ENCODE measurements at regions not wholly inside any gene's neighbourhood (a gene's known extent, or its start where the extent isn't known, plus 50 kb on each side); places are given as distances from the start of the nearest gene placed in this dataset.
"Not testable (repeated sequence)": the region's sequence is repeated elsewhere in the genome, so short reads cannot be mapped to it uniquely, and the experiment has no call there.

DNA sequence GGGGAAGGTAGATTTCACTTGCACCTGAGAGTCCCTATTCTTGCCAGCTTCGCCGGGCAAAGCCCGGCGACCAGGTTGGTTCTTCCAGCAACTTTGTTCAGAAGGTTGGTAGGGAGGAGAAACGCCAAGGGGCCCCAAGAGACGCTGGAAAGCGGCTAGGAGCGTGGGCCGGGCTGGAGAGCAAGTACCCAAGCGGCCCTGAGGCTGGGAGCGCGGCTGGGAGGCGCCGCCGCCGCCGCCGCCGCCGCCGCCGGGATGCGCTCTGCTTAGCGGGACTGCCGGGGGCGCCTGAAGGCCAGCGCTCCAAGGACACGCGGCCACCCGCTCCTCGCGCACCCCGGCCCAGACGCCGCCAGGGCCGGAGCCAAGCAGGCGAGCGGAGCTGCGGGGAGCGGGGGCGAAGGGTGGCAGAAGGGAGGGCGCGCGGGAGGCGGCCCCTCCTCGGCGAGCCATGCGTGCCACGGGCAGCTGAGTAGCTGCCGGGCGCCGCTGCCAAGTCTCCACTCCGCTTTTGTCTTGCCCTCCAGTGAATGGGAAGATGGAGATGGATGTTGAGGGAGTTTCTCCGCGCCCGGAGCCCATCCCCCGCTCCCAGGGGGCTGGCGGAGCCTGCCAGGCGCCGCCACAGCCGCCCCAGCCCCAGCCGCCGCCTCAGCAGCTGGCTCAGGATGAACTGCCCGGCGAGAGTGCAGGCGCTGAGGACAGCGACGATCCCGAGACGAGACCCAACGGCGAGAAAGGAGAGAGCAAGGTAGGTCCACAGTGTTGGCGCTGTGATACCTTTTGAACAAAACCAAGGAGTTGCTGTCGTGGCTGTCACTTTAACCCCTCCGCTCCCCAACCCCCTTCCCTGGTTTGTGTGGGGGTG lies 227.4 kb upstream of the AZI2 start:
- DNase-seq: peak; percentile 3

DNA sequence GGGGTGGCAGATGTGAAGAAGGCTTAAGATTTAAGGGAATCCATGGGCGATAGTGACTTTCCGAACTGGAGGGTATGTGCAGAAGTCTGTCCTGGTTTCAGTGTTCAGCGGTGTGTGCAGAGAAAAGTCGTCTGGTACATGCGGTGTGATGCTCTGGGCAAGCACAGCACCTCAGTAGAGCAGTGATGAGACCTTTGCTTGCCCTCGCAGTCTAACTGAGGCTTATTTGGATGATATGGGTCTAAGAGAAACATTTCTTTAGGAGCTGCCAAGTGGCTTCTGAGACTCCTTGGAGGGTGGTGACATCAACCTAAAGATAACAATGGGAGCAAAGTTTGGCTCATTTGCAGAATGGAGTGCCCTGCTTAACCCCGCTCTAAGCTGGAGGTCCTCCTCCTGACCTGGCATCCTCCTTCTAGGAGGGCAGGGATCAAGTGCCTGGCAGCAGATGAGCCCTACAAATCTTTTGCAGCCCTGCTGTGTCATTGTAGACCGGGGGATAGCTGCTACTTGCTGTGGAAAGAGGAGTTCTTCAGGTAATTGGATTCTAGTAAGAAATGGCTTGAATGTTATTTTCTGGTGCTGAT lies 228.1 kb upstream of the AZI2 start:
- no peak for DNase-seq

- no peak for DNase-seq
Observed at GRCh38 chr3:28577941-28578500, 229.4 kb upstream of the AZI2 start.

DNA sequence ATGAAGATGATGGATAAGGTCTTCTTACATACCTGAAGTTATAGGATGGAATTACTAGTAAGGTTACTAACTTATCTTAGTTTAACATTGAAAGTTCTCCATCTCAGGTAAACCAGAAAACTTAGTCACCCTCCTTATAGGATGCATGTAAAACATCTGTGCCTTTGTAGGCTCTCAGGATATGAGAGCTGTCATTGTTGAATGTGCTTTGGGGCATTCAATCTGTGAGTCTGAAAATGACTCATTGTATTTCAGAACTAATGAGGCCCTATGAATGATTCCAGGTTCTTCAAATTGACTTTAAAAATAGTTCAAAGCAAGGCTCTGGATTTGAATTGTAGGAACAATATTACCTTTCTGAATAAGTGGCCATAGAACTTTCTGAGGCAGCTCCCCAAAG lies 237.7 kb upstream of the AZI2 start:
- no peak for DNase-seq

DNA sequence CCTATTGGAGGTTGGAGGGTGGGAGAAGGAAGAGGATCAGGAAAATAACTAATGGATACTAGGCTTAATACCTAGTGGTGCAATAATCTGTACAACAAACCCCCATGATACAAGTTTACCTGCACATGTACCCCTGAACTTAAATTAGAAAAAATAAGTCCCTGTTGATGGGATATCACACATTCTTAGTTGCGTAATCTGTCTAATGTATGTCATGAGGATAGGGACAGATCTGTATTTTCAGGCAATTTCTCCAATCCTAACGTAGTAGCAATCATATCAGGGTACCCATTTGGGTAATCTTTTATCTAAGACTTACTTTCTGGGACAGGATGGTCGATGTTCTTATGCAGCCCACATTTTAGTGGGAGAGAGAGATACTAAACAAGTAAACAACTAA lies 239.1 kb upstream of the AZI2 start:
- no peak for DNase-seq

DNA sequence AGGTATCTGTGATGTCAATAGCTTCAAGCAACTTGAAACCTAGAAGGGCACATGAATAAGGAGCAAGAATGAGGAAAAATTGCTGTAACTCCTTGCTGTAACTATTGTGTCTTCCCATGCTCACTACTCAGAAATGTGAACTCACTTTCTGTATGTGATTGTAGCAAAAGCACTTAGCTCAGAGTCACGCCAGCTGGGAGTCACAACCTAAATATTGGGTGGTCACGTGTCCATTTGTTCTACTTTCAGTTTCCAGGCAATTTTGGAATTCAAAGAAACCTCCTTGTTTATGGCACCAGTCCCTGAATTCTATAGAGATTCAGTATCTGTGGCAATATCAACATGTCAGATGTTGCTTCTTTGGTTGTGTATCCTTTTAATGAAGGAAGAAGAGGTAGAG lies 241.6 kb upstream of the AZI2 start:
- no peak for DNase-seq

DNA sequence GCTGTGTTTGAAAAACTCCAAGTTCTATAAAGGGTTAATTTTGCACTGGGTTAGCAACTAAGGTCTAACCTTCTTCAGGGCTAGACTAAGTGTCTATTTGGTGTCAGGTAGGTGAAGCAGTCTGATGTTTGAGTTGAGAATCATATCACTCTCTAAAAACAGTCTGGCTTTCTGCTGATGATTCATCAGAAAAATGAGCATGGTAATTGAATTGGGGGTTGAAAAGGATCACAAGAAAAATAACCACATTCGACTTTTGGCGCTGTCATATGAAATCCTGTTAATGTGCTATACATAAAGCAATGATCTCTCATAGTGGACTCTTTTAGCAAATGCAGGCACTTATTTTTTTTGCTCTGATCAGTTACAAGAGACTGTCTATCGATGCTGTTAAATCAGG lies 242.2 kb upstream of the AZI2 start:
- no peak for DNase-seq

- no peak for DNase-seq
Observed at GRCh38 chr3:28595372-28595771, 246.7 kb upstream of the AZI2 start.

GRCh38 chr3:28597452-28597851 lies 248.8 kb upstream of the AZI2 start:
- DNase-seq: no peak

GRCh38 chr3:28598165-28598564 lies 249.5 kb upstream of the AZI2 start:
- DNase-seq: no peak

DNA sequence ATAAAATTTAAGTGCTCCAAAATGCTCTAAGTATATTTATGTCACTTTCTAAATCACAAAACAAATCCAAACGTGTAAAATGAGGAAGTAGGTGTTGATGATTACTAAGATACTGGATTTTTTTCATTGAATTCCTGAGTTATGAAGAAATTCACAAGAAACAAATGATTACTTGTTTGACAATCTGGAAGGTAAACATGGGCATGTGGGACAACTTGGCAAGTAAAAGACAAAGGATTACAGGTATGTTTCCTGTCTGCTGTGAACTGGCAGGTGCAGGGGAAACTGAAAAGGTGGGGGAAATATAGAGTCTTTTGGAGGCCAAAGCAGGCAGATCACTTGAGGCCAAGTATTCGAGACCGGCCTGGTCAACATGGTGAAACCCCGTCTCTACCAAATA lies 252.7 kb upstream of the AZI2 start:
- DNase-seq: no peak

DNA sequence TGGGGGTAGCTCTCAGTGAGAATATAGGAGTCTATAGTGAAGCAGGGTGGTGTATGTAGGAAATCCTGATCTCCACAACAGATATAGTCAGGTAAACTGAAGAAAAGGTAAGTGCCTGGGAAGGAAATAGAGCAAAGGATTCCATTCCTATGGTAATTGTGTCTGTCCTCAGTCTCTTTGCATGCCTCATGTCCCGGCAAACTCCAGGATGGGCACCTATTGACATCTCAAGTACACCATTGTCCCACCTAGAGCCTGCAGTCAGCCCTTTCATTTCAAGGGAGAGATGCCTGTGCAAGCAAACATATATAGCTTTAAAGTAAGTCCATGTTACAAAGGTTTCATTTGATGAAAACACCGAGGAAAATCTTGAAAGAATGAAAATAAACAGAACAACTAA lies 257.7 kb upstream of the AZI2 start:
- DNase-seq: no peak

DNA sequence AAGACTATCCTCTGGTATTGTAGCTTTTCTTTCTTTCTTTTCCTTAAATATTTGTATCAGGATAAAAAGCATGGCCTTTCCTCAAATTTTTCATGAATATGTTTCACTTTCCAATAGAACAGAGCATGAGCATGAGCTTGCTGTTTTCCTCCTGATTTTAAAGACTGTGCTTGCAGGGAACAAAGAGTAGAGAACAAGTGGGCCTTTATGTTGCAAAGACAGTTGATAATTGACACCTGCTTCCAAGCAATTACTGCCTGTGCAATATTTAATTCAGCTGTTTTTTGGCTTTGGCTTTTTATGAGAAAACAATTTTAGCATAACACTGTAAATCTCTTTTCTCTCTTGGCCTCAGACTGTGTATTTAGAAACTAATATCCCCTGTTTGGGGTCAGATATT lies 263.6 kb upstream of the AZI2 start:
- no peak for DNase-seq

DNA sequence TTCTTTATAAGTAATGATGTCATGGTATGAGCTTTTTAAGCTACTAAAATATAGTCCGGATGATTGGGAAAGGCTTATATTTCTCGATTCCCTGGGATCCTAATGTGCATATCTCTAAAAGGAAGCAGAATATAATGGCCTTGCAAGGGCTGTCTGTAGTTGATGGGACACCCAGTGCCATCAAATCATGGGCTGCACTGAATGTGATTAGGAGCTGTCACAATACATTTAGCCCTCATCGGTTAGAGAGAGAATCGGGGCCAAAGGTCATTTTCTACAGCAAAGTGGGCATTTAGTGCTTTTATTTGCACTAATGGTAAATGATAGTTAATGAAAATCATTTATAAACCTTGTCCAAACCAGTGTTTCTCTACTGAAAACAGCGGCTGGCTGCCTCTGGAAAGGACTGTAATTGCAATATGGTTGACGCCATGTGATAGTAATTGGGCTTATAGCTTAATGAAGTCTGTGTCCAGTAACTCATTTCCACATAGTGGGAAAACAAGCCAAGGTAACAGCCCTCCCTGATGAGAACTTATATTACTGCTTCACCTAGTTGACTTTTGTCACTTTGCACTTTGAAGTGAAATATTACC lies 265.0 kb upstream of the AZI2 start:
- no peak for DNase-seq

GRCh38 chr3:28615071-28615470 lies 266.4 kb upstream of the AZI2 start:
- DNase-seq: no peak

DNA sequence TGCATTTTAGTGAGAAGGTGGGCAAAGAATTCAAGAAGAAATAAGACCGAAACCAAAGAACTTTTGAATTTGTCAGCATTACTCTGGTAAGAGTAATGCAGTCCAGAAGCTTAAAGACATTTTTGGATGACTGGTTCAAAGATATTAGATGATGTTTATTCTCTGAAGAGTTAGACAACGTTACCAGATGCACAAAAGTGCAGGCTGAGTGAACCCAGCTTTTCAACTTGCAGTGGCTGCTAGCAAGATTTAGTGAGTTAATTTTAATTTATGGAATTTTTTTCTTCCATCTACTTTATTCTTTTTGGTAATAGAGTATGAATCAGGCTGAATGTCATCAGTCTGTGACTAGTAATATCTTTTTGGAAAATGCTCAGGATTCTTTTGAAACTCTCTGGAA lies 267.3 kb upstream of the AZI2 start:
- no peak for DNase-seq

GRCh38 chr3:28617821-28618220 lies 269.2 kb upstream of the AZI2 start:
- DNase-seq: no peak

- no peak for DNase-seq
Observed at GRCh38 chr3:28623106-28623505, 274.5 kb upstream of the AZI2 start.

DNA sequence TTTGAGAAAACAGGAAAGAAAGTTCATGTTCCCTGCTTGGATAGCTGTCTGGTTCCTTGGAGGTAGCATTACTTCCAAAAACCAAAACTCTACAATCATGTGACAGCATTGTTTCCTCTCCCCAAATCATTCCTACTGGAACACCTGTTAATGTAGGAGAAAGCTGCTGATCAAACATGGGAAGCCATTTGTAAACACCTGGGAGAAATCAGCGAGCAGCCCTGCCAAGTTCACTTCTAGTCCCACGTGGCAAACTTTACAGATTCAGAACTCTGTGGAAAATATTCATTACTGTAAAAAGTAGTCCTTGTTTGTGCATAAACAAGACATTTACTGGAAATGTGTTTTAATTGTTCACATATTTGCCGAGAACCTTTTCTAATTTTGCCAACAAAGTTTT lies 275.5 kb upstream of the AZI2 start:
- DNase-seq: no peak

DNA sequence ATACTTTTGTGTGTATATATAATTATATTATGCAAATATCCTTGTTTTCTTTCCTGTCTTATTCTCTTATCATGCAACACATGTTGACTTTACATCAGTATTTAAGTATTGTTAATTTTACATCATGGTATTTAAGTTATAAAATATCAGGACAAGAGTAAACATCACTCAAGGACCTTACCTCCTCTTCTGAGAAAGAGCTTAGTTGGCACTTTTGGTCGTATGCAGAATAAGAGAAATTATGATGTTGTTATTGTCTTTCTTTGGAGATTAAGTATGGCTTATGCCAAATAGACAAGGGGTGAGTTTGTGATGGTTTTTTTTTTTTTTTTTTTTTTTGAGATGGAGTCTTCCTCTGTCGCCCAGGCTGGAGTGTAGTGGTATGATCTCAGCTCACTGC lies 279.2 kb upstream of the AZI2 start:
- DNase-seq: not testable (repeated sequence)

GRCh38 chr3:28634019-28634418 lies 285.4 kb upstream of the AZI2 start:
- DNase-seq: no peak

- DNase-seq: no peak
Observed at GRCh38 chr3:28637742-28638141, 289.1 kb upstream of the AZI2 start.

GRCh38 chr3:28645149-28645548 lies 296.5 kb upstream of the AZI2 start:
- DNase-seq: no peak

DNA sequence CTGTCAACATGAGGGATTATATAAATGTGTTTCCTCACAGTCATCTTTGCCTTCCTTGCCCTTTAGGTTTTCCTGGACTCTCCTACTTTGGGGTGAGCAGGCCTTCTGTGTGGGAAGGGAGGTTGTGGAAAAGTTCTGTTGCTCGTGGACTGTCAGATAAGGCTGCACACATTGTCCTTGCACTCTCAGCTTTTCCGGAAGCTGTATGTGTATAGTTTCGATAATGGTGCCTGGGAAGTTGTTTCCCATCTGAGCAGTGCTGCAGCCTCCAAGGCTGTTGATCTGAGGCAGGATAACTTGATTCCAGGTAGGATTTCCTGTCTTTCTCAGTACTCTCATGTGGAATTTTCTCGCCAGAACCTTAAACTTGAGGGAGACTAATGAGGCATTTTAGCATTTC lies 297.8 kb upstream of the AZI2 start:
- no peak for DNase-seq

All from cortex of kidney (tissue), 1 donor.